Heart right ventricle (tissue), 16 donors: ENCODE measurements at regions not wholly inside any gene's neighbourhood (a gene's known extent, or its start where the extent isn't known, plus 50 kb on each side); places are given as distances from the start of the nearest gene placed in this dataset.
A peak's percentile ranks its signal among the peaks of the same experiment; 100 is the strongest.

Experiments
- ATAC-seq, 8 donors: fragments of 200-7000 bp; cut with Tn5 transposase; one replicate each; pipeline ENCODE4 v1.9.1; 2020; ENCODE audit warnings: mild to moderate bottlenecking in 8 of 8, moderate library complexity in 8 of 8, moderate number of reproducible peaks in 1 of 8
- DNase-seq, 2 donors: peaks; one replicate each; pipeline ENCODE4 v3.0.0-alpha.2; 2020
- H3K27ac ChIP-seq, 10 donors: fragments of 200-600 bp; sonication (generic) in 2 of 10; one replicate each; pipeline versions ENCODE4 v1.5.0 to v1.8.0; 2020 to 2022; ENCODE audit warnings: mild to moderate bottlenecking in 3 of 10
- H3K27me3 ChIP-seq, 7 donors: fragments of 200-600 bp; one replicate each; pipeline ENCODE4 v1.8.0; 2021 to 2022; ENCODE audit warnings: mild to moderate bottlenecking in 2 of 7
- H3K36me3 ChIP-seq, 9 donors: fragments of 200-600 bp; sonication (generic) in 1 of 9; one replicate each; pipeline versions ENCODE4 v1.5.0 to v1.8.0; 2020 to 2022; ENCODE audit warnings: mild to moderate bottlenecking in 2 of 9
- H3K4me1 ChIP-seq, 9 donors: fragments of 200-600 bp; sonication (generic) in 1 of 9; one replicate each; pipeline versions ENCODE4 v1.5.0 to v1.8.0; 2020 to 2022; ENCODE audit warnings: mild to moderate bottlenecking in 4 of 9
- H3K4me3 ChIP-seq, 10 donors: fragments of 200-600 bp; sonication (generic) in 2 of 10; one replicate each; pipeline versions ENCODE4 v1.5.0 to v1.8.0; 2020 to 2022; ENCODE audit warnings: mild to moderate bottlenecking in 7 of 10, moderate library complexity in 2 of 10
- H3K9me3 ChIP-seq, 11 donors: fragments of 200-600 bp in 10 of 11; sonication (generic) in 2 of 11; one replicate each; pipeline versions ENCODE4 v1.5.0 to v1.8.0; 2013 to 2022; ENCODE audit warnings: mild to moderate bottlenecking in 2 of 11, control low read depth in 1 of 11, moderate library complexity in 1 of 11
- CTCF ChIP-seq, 9 donors: fragments of 200-600 bp; sonication (generic) in 2 of 9; IDR thresholded peaks; one replicate each; pipeline versions ENCODE4 v1.5.0 to v1.8.0; 2021 to 2022; ENCODE audit warnings: antibody characterized with exemption in 9 of 9, mild to moderate bottlenecking in 5 of 9, moderate library complexity in 1 of 9
- WGBS, 2 donors: extraction: QIAGEN DNeasy Blood & Tissue Kit; methylation state at CpG; one replicate each; pipeline ENCODE4 v1.1.7; 2013; ENCODE audit warnings: inconsistent platforms in 1 of 2; 5-methylcytosine and 5-hydroxymethylcytosine counted together
- intact Hi-C, 10 donors: fragments of 100-400 bp; cut with DNase I; formaldehyde crosslinking; loops; one replicate each; pipeline versions ENCODE4 v1.11.1 to v1.14.2; 2022
- donor health status: Arrhythmogenic right ventricular cardiomyopathy.
- donor health status: ischemic (EF 13 %, LVEDD 7.1; RV severe dilation, severe dysfunction).
- donor health status: healthy with polysubstance abuse.
- donor health status: DM: no; HTN: yes; CAD: no.
- donor health status: DM: no; HTN: no; CAD: no.
- donor health status: ischemic (EF 25% LVEDD 6.9; RV normal size, moderate dysfunction).
- donor health status: ischemic (EF 25% LVEDD 5.7; RV mildly dilated, moderate dysfunction).
- donor health status: healthy.
- donor health status: DM: yes; HTN: yes; CAD: no.
- donor health status: Ischemic cardiomyopathy.
- donor health status: ischemic (EF 35%, LVEDD 5.7; RV mildly dilated, moderate dysfunction).
- donor health status: nonischemic (EF 11% LVEDD 7.7; RV severe dilation, severe dysfunction).
- donor health status: DM: yes; HTN: yes; CAD: no.
- donor health status: PGD.
- donor health status: ischemic (EF 29% LVEDD 5.4; RV normal size, mild dysfunction).
- donor health status: nonischemic (EF 23%, LVEDD 6.1; RV moderate dilation, normal function).

GRCh38 chr6:156350337-156350736 lies 426.8 kb upstream of the ARID1B start:
- Histone ChIP-seq H3K9me3 (peaks cover 0 to under 1% (median 0%) of the 10 kb centered on the region in 11 donors), H3K4me3 (no peak overlapping the region), H3K27ac (no peak overlapping the region), H3K27me3 (peaks cover 0 to 6% (median 0%) of the 10 kb centered on the region in 7 donors), H3K4me1 (peaks cover 0 to 13% (median 0%) of the 10 kb centered on the region in 9 donors), H3K36me3 (no peaks in the 10 kb centered on the region)
- intact Hi-C loops, result no loop called here
- no peak for DNase-seq
- TF ChIP-seq CTCF (IDR thresholded peaks at IDR 0.05), result no peak
- ATAC-seq, result no peak
- WGBS, 2 donors, result 82 to 87% methylated on average over 4 of the region's 4 CpGs

GRCh38 chr6:156348849-156349248 lies 428.3 kb upstream of the ARID1B start:
- DNase-seq (no peak), ATAC-seq (no peak)
- Histone ChIP-seq H3K9me3 (no peaks in the 10 kb centered on the region), H3K4me3 (no peak overlapping the region), H3K36me3 (no peaks in the 10 kb centered on the region), H3K4me1 (peaks cover 0 to 13% (median 0%) of the 10 kb centered on the region in 9 donors), H3K27me3 (peaks cover 0 to 6% (median 0%) of the 10 kb centered on the region in 7 donors), H3K27ac (no peak overlapping the region)
- intact Hi-C loops, result no loop called here
- TF ChIP-seq CTCF (IDR thresholded peaks at IDR 0.05), result no peak
- 85 to 88% methylated on average over 2 of the region's 2 CpGs for WGBS, 2 donors

GRCh38 chr6:156348424-156348823 lies 428.8 kb upstream of the ARID1B start:
- peak overlapping the region in 4 of 10 donors; percentile 5 to 35 (median 31) for H3K27ac ChIP-seq
- no peaks in the 10 kb centered on the region for H3K9me3 ChIP-seq
- no peak overlapping the region for H3K4me3 ChIP-seq
- TF ChIP-seq CTCF (IDR thresholded peaks at IDR 0.05), result no peak
- intact Hi-C loops, result no loop called here
- H3K27me3 ChIP-seq, result peaks cover 0 to 6% (median 0%) of the 10 kb centered on the region in 7 donors
- 63 to 66% methylated on average over 4 of the region's 4 CpGs for WGBS, 2 donors
- no peaks in the 10 kb centered on the region for H3K36me3 ChIP-seq
- ATAC-seq (peak in 5 of 8 donors; percentile 31 to 52 (median 44)), DNase-seq (no peak)
- H3K4me1 ChIP-seq, result peaks cover 0 to 13% (median 0%) of the 10 kb centered on the region in 9 donors

- Histone ChIP-seq H3K27me3 (peaks cover 0 to 11% (median 0%) of the 10 kb centered on the region in 7 donors), H3K4me3 (no peak overlapping the region), H3K27ac (peak overlapping the region in 5 of 10 donors; percentile 5 to 35 (median 29)), H3K36me3 (no peaks in the 10 kb centered on the region), H3K4me1 (peaks cover 0 to 13% (median 0%) of the 10 kb centered on the region in 9 donors), H3K9me3 (no peaks in the 10 kb centered on the region)
- intact Hi-C loops, result no loop called here
- ATAC-seq, result peak in 2 of 8 donors; percentile 46 to 54
- no peak for TF ChIP-seq CTCF (IDR thresholded peaks at IDR 0.05)
- 51 to 67% methylated on average over 6 of the region's 6 CpGs for WGBS, 2 donors
- no peak for DNase-seq
Measured at GRCh38 chr6:156347656-156348055, 429.5 kb upstream of the ARID1B start.
